ENCODE measurements at regions not wholly inside any gene's neighbourhood (a gene's known extent, or its start where the extent isn't known, plus 50 kb on each side); places are given as distances from the start of the nearest gene placed in this dataset.
A peak's percentile ranks its signal among the peaks of the same experiment; 100 is the strongest.

DNA sequence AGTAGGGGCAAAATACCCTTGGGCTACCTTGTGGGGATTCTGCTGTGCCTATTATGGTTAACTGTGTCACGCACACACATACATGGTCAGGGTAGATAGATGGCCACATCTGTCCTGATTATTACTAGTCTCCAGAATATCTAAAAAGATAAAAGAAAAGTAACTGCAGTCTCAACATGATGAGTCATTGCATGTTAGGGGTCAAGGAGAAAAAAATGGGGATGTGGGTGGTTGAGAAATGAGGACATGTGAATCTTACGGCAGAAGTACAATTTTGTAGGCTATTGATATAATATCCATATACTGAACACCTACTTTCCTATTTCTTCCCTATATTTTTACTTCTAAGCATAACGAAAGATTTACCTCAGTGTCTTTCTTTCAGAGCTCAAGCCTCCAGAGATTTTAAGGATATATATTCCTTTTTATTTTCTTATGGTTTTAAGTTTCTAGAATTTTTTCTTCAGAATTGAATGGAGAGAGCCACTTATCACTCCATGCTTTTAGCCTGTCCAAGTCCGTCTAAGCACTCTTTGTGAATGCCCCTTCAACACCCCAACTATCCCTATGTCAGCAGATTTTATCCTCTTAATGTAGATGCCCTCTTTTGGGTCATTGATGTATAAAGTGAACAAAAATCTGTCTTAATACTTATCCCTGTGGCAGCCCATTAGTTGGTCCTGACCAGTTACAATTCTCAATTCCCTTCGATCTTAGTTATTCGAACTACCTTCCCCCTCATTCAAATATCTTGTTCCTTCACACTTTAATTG lies 642.2 kb downstream of the IQCM start:
- DNase-seq (ENCODE audit: low read depth), result peak; percentile 44
- no peak overlapping the region for H3K4me3 ChIP-seq (ENCODE audit: control insufficient read depth, low read depth, low read length)
- TF ChIP-seq, protein P1, sequence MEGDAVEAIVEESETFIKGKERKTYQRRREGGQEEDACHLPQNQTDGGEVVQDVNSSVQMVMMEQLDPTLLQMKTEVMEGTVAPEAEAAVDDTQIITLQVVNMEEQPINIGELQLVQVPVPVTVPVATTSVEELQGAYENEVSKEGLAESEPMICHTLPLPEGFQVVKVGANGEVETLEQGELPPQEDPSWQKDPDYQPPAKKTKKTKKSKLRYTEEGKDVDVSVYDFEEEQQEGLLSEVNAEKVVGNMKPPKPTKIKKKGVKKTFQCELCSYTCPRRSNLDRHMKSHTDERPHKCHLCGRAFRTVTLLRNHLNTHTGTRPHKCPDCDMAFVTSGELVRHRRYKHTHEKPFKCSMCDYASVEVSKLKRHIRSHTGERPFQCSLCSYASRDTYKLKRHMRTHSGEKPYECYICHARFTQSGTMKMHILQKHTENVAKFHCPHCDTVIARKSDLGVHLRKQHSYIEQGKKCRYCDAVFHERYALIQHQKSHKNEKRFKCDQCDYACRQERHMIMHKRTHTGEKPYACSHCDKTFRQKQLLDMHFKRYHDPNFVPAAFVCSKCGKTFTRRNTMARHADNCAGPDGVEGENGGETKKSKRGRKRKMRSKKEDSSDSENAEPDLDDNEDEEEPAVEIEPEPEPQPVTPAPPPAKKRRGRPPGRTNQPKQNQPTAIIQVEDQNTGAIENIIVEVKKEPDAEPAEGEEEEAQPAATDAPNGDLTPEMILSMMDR (conservative IDR thresholded peaks at IDR 0.05; ENCODE audit: control insufficient read depth, insufficient read depth, low read depth, low read length), result no peak

DNA sequence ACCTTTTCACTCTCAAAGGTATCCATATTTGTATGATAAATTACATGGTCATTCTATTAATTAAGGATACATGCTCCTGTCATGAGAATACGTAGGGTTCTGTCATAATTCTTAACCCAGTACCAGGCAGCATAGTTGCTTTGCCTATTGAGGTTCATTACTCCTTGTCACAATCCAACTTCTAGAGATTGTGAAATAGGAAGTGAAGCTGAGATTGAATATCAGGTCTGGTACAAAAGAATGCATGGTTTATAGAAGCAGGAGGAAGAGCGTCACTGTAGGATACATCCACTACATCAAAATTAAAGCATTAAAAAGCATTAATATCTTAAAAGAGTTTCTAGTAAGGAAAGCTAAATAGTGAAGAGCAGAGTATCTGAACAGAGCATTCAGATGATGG lies 647.0 kb downstream of the IQCM start:
- TF ChIP-seq, protein P1 (conservative IDR thresholded peaks at IDR 0.05; ENCODE audit: control insufficient read depth, insufficient read depth, low read depth, low read length), result no peak
- no peak for DNase-seq (ENCODE audit: low read depth)
- no peak overlapping the region for H3K4me3 ChIP-seq (ENCODE audit: control insufficient read depth, low read depth, low read length)

DNA sequence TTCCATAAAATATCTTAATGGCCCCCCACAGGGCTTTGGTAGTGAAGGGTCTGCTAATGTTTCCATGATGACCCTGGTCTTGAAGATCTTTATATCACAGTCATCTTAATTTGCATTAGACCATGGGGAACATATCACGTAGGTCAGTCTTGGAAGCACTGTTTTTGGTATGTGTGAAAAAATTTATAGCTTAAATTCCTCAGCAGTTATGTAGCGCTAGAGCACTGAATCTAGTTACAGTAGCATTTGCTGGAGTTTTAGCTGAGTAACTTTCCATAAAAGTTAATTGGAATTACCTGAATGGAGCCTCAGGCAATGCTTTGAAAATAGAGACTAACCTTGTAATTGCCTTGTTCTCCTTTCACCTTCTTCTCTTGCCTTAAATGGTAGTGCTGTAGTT lies 648.8 kb downstream of the IQCM start:
- TF ChIP-seq, protein P1 (conservative IDR thresholded peaks at IDR 0.05; ENCODE audit: control insufficient read depth, insufficient read depth, low read depth, low read length), result no peak
- no peak overlapping the region for H3K4me3 ChIP-seq (ENCODE audit: control insufficient read depth, low read depth, low read length)
- DNase-seq (ENCODE audit: low read depth), result no peak

DNA sequence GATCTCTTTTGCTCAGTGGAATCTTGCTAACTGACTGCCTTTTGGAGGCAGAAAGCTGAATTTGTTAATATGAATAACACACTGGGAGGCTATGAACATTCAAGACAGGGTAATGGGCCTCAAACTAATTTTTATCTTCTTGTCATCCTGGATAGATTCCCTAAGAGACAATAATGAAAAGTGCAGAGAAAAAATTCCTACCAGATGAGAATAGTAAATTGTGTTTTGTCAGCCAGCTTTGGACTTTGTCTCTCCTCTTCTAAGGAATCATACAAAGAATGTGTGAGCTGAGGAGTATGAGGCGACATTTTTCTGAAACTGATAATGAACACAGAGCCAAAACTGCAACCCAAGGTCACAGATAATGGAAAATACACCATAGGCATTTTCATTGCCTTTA lies 649.3 kb downstream of the IQCM start:
- H3K4me3 ChIP-seq (ENCODE audit: control insufficient read depth, low read depth, low read length), result no peak overlapping the region
- no peak for DNase-seq (ENCODE audit: low read depth)
- TF ChIP-seq, protein P1 (conservative IDR thresholded peaks at IDR 0.05; ENCODE audit: control insufficient read depth, insufficient read depth, low read depth, low read length), result no peak

DNA sequence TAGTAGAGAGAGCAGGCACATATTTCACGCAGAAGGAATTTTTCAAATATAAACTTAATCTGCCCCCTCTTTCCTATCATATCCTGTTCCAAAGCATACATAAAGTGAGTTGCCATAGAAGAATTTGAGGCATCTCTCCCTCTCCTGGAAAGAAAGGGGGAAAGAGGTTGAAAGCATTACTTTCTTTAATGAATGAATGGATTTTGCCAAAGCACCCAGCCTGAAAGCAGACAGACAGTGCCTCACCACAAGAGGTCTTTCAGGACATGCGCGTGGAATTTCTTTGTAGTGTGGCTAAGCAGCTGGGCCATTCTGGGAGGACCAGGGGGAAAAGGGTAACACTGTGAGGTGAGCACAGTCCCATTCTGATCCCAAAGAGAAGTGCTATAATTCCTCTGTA lies 651.4 kb downstream of the IQCM start:
- no peak overlapping the region for H3K4me3 ChIP-seq (ENCODE audit: control insufficient read depth, low read depth, low read length)
- TF ChIP-seq, protein P1 (conservative IDR thresholded peaks at IDR 0.05; ENCODE audit: control insufficient read depth, insufficient read depth, low read depth, low read length), result no peak
- DNase-seq (ENCODE audit: low read depth), result peak; percentile 38

DNA sequence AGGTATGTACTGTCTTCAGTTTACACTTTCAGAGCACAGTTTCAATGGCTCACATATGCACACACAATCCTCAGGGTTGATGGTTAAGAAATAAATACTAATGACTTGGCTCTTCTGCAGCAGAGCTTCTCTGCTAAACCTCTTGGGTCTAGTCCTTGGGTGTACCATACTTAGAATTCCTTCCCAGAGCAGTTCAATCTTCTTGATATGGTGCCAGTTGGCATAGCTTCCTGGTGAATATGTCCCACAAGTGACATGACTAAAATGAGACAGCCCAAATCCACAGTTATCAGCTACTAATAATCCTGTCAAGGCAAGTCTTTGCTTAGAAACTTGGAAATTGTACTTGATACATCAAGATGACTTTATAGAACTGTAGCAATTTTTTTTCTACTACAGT lies 654.4 kb downstream of the IQCM start:
- DNase-seq (ENCODE audit: low read depth), result peak; percentile 41
- TF ChIP-seq, protein P1 (conservative IDR thresholded peaks at IDR 0.05; ENCODE audit: control insufficient read depth, insufficient read depth, low read depth, low read length), result no peak
- H3K4me3 ChIP-seq (ENCODE audit: control insufficient read depth, low read depth, low read length), result no peak overlapping the region
